Body of pancreas (tissue), 4 donors: ENCODE measurements at regions not wholly inside any gene's neighbourhood (a gene's known extent, or its start where the extent isn't known, plus 50 kb on each side); places are given as distances from the start of the nearest gene placed in this dataset.

Source experiments
- CTCF ChIP-seq, 7 experiments: fragments of 450-650 bp in 4 of 7; fragments of 200-600 bp in 3 of 7; sonication (generic) in 3 of 7; IDR thresholded peaks; one replicate each; pipeline ENCODE4 v1.5.1; 2016 to 2019; ENCODE audit warnings: antibody characterized with exemption in 7 of 7
- POLR2A ChIP-seq, 3 donors: fragments of 450-650 bp; IDR thresholded peaks; one replicate each; pipeline ENCODE4 v1.6.1; 2016; ENCODE audit warnings: antibody characterized with exemption in 3 of 3, mild to moderate bottlenecking in 2 of 3

GRCh38 chr12:20055856-20056255 lies 312.5 kb upstream of the PDE3A start:
- TF ChIP-seq CTCF (IDR thresholded peaks at IDR 0.05) (no peak), POLR2A (IDR thresholded peaks at IDR 0.05) (no peak)
